Activated naive CD8-positive, alpha-beta T cell (primary cell): ENCODE measurements at regions not wholly inside any gene's neighbourhood (a gene's known extent, or its start where the extent isn't known, plus 50 kb on each side); places are given as distances from the start of the nearest gene placed in this dataset.

Experiments used
- H3K27ac Mint-ChIP-seq: one replicate; pipeline ENCODE4 v1.8.0; 2021; ENCODE audit warnings: mixed read lengths
- H3K27me3 Mint-ChIP-seq: one replicate; pipeline ENCODE4 v1.8.0; 2021; ENCODE audit warnings: mixed read lengths
- H3K36me3 Mint-ChIP-seq: one replicate; pipeline ENCODE4 v1.8.0; 2021; ENCODE audit warnings: mixed read lengths
- H3K4me1 Mint-ChIP-seq: one replicate; pipeline ENCODE4 v1.8.0; 2021; ENCODE audit warnings: low read depth, mixed read lengths
- H3K4me3 Mint-ChIP-seq: one replicate; pipeline ENCODE4 v1.8.0; 2021; ENCODE audit warnings: mild to moderate bottlenecking, mixed read lengths
- H3K9me3 Mint-ChIP-seq: one replicate; pipeline ENCODE4 v1.8.0; 2021; ENCODE audit warnings: low read depth, mixed read lengths

GRCh38 chr5:53321073-53321472 lies 159.4 kb upstream of the FST start:
- H3K9me3 Mint-ChIP-seq: no peaks in the 10 kb centered on the region
- no peak overlapping the region for H3K27ac Mint-ChIP-seq
- H3K36me3 Mint-ChIP-seq: no peaks in the 10 kb centered on the region
- H3K4me1 Mint-ChIP-seq: no peaks in the 10 kb centered on the region
- peaks cover 7% of the 10 kb centered on the region for H3K27me3 Mint-ChIP-seq
- no peak overlapping the region for H3K4me3 Mint-ChIP-seq

- H3K27me3 Mint-ChIP-seq: peaks cover 7% of the 10 kb centered on the region
- no peak overlapping the region for H3K4me3 Mint-ChIP-seq
- no peaks in the 10 kb centered on the region for H3K9me3 Mint-ChIP-seq
- no peaks in the 10 kb centered on the region for H3K4me1 Mint-ChIP-seq
- no peaks in the 10 kb centered on the region for H3K36me3 Mint-ChIP-seq
- no peak overlapping the region for H3K27ac Mint-ChIP-seq
Observed at GRCh38 chr5:53321721-53322120, 158.7 kb upstream of the FST start.

GRCh38 chr5:53322257-53322656 lies 158.2 kb upstream of the FST start:
- Mint-ChIP-seq H3K36me3 (no peaks in the 10 kb centered on the region), H3K27ac (no peak overlapping the region), H3K27me3 (peaks cover 5% of the 10 kb centered on the region), H3K9me3 (no peaks in the 10 kb centered on the region), H3K4me3 (no peak overlapping the region), H3K4me1 (no peaks in the 10 kb centered on the region)

GRCh38 chr5:53323511-53323910 lies 156.9 kb upstream of the FST start:
- Mint-ChIP-seq H3K27ac (no peak overlapping the region), H3K27me3 (peaks cover 3% of the 10 kb centered on the region), H3K36me3 (no peaks in the 10 kb centered on the region), H3K4me3 (no peak overlapping the region), H3K9me3 (no peaks in the 10 kb centered on the region), H3K4me1 (no peaks in the 10 kb centered on the region)

- no peaks in the 10 kb centered on the region for H3K4me1 Mint-ChIP-seq
- no peak overlapping the region for H3K4me3 Mint-ChIP-seq
Observed at GRCh38 chr5:53323943-53324642, 156.3 kb upstream of the FST start.

GRCh38 chr5:53326424-53327153 lies 153.8 kb upstream of the FST start:
- Mint-ChIP-seq H3K27me3 (no peaks in the 10 kb centered on the region), H3K36me3 (no peaks in the 10 kb centered on the region), H3K4me3 (no peak overlapping the region), H3K9me3 (no peaks in the 10 kb centered on the region), H3K27ac (no peak overlapping the region), H3K4me1 (no peaks in the 10 kb centered on the region)

More at GRCh38 chr5:53323943-53324642, 156.3 kb upstream of the FST start:
- H3K9me3 Mint-ChIP-seq: no peaks in the 10 kb centered on the region
- H3K27me3 Mint-ChIP-seq: peaks cover 2% of the 10 kb centered on the region
- H3K27ac Mint-ChIP-seq: no peak overlapping the region
- no peaks in the 10 kb centered on the region for H3K36me3 Mint-ChIP-seq

GRCh38 chr5:53327811-53328334 lies 152.6 kb upstream of the FST start:
- peaks cover under 1% of the 10 kb centered on the region for H3K27me3 Mint-ChIP-seq
- no peak overlapping the region for H3K27ac Mint-ChIP-seq
- H3K36me3 Mint-ChIP-seq: no peaks in the 10 kb centered on the region
- H3K4me1 Mint-ChIP-seq: no peaks in the 10 kb centered on the region
- no peak overlapping the region for H3K4me3 Mint-ChIP-seq
- H3K9me3 Mint-ChIP-seq: no peaks in the 10 kb centered on the region

- H3K9me3 Mint-ChIP-seq: no peaks in the 10 kb centered on the region
- H3K27me3 Mint-ChIP-seq: peaks cover 5% of the 10 kb centered on the region
- H3K36me3 Mint-ChIP-seq: no peaks in the 10 kb centered on the region
- H3K27ac Mint-ChIP-seq: no peak overlapping the region
- no peaks in the 10 kb centered on the region for H3K4me1 Mint-ChIP-seq
- H3K4me3 Mint-ChIP-seq: no peak overlapping the region
Observed at GRCh38 chr5:53330491-53330890, 149.9 kb upstream of the FST start.

- Mint-ChIP-seq H3K4me3 (no peak overlapping the region), H3K36me3 (no peaks in the 10 kb centered on the region), H3K9me3 (no peaks in the 10 kb centered on the region), H3K4me1 (no peaks in the 10 kb centered on the region), H3K27me3 (peaks cover 5% of the 10 kb centered on the region), H3K27ac (no peak overlapping the region)
Observed at GRCh38 chr5:53331463-53331862, 149.0 kb upstream of the FST start.

- H3K27me3 Mint-ChIP-seq: peaks cover 5% of the 10 kb centered on the region
- no peaks in the 10 kb centered on the region for H3K4me1 Mint-ChIP-seq
- no peaks in the 10 kb centered on the region for H3K36me3 Mint-ChIP-seq
- no peak overlapping the region for H3K4me3 Mint-ChIP-seq
- H3K27ac Mint-ChIP-seq: no peak overlapping the region
- H3K9me3 Mint-ChIP-seq: no peaks in the 10 kb centered on the region
Observed at GRCh38 chr5:53333160-53333559, 147.3 kb upstream of the FST start.

- H3K4me1 Mint-ChIP-seq: no peaks in the 10 kb centered on the region
- H3K27me3 Mint-ChIP-seq: peaks cover 7% of the 10 kb centered on the region
- H3K9me3 Mint-ChIP-seq: no peaks in the 10 kb centered on the region
- no peaks in the 10 kb centered on the region for H3K36me3 Mint-ChIP-seq
- H3K4me3 Mint-ChIP-seq: no peak overlapping the region
- H3K27ac Mint-ChIP-seq: no peak overlapping the region
Observed at GRCh38 chr5:53334431-53334941, 145.9 kb upstream of the FST start.

GRCh38 chr5:53335115-53335514 lies 145.3 kb upstream of the FST start:
- no peaks in the 10 kb centered on the region for H3K36me3 Mint-ChIP-seq
- no peaks in the 10 kb centered on the region for H3K4me1 Mint-ChIP-seq
- no peak overlapping the region for H3K4me3 Mint-ChIP-seq
- no peak overlapping the region for H3K27ac Mint-ChIP-seq
- peaks cover 7% of the 10 kb centered on the region for H3K27me3 Mint-ChIP-seq
- no peaks in the 10 kb centered on the region for H3K9me3 Mint-ChIP-seq

- no peaks in the 10 kb centered on the region for H3K36me3 Mint-ChIP-seq
Observed at GRCh38 chr5:53337827-53338226, 142.6 kb upstream of the FST start.

GRCh38 chr5:53338971-53339370 lies 141.5 kb upstream of the FST start:
- H3K4me3 Mint-ChIP-seq: no peak overlapping the region
- no peaks in the 10 kb centered on the region for H3K4me1 Mint-ChIP-seq
- no peaks in the 10 kb centered on the region for H3K36me3 Mint-ChIP-seq
- peaks cover 2% of the 10 kb centered on the region for H3K9me3 Mint-ChIP-seq
- H3K27ac Mint-ChIP-seq: no peak overlapping the region
- H3K27me3 Mint-ChIP-seq: peaks cover 5% of the 10 kb centered on the region

More at GRCh38 chr5:53337827-53338226, 142.6 kb upstream of the FST start:
- no peaks in the 10 kb centered on the region for H3K4me1 Mint-ChIP-seq
- H3K9me3 Mint-ChIP-seq: no peaks in the 10 kb centered on the region
- H3K4me3 Mint-ChIP-seq: no peak overlapping the region
- H3K27ac Mint-ChIP-seq: no peak overlapping the region
- peaks cover 7% of the 10 kb centered on the region for H3K27me3 Mint-ChIP-seq

GRCh38 chr5:53339962-53340540 lies 140.4 kb upstream of the FST start:
- peaks cover 2% of the 10 kb centered on the region for H3K9me3 Mint-ChIP-seq
- no peak overlapping the region for H3K27ac Mint-ChIP-seq
- no peak overlapping the region for H3K4me3 Mint-ChIP-seq
- H3K36me3 Mint-ChIP-seq: no peaks in the 10 kb centered on the region
- peaks cover 5% of the 10 kb centered on the region for H3K27me3 Mint-ChIP-seq
- no peaks in the 10 kb centered on the region for H3K4me1 Mint-ChIP-seq
